PC-3 (cell line): ENCODE measurements at regions not wholly inside any gene's neighbourhood (a gene's known extent, or its start where the extent isn't known, plus 50 kb on each side); places are given as distances from the start of the nearest gene placed in this dataset.

ENCODE experiments used
- ATAC-seq: fragments of 200-7000 bp; cut with Tn5 transposase; 2 replicates; pipeline ENCODE4 v1.9.1; 2020; ENCODE audit warnings: mild to moderate bottlenecking, moderate library complexity
- BruUV-seq: library from RNA; stranded (reverse); fragments of 400-500 nt; replicated peaks from 2 replicates; lab custom pipeline; 2021; lab: Mats Ljungman, UMichigan
- CTCF ChIA-PET: fragments of 300-600 bp; sonication (Branson Sonifier 250); formaldehyde crosslinking; loops from one replicate; lab custom pipeline; 2022; ENCODE audit warnings: antibody characterized with exemption; lab: Charles Lee
- POLR2A ChIA-PET: fragments of 300-600 bp; sonication (Branson Sonifier 250); formaldehyde crosslinking; loops from one replicate; lab custom pipeline; 2022; ENCODE audit warnings: antibody characterized with exemption; ENCODE audit not compliant: unreplicated experiment; lab: Charles Lee
- DNase-seq: peaks from one replicate; pipeline ENCODE4 v3.0.0-alpha.2; 2015
- H2AFZ ChIP-seq: fragments of 300-600 bp; sonication (generic); 2 replicates; pipeline ENCODE4 v1.6.0; 2016; ENCODE audit warnings: antibody characterized with exemption, low read length
- H3F3A ChIP-seq: fragments of 300-600 bp; sonication (generic); one replicate; pipeline ENCODE4 v1.6.0; 2017; ENCODE audit warnings: antibody characterized with exemption, low read length, control low read depth, mild to moderate bottlenecking; ENCODE audit not compliant: unreplicated experiment
- H3K27ac ChIP-seq: fragments of 300-600 bp; sonication (generic); 2 replicates; pipeline ENCODE4 v1.5.1; 2016; ENCODE audit warnings: mild to moderate bottlenecking, low read length
- H3K27me3 ChIP-seq: fragments of 300-600 bp; sonication (generic); 2 replicates; pipeline ENCODE4 v1.6.1; 2016; ENCODE audit warnings: low read length, mixed read lengths
- H3K36me3 ChIP-seq: fragments of 300-600 bp; sonication (generic); 2 replicates; pipeline ENCODE4 v1.6.1; 2016; ENCODE audit warnings: low read depth, mixed run types, low read length, mixed read lengths
- H3K4me1 ChIP-seq: fragments of 300-600 bp; sonication (generic); 2 replicates; pipeline ENCODE4 v1.5.1; 2016; ENCODE audit warnings: low read length; ENCODE audit not compliant: insufficient read depth
- H3K4me2 ChIP-seq: fragments of 300-600 bp; sonication (generic); 2 replicates; pipeline ENCODE4 v1.6.0; 2016; ENCODE audit warnings: low read length
- H3K4me3 ChIP-seq: fragments of 300-600 bp; sonication (generic); 2 replicates; pipeline ENCODE4 v1.5.1; 2016; ENCODE audit warnings: mild to moderate bottlenecking, low read length, mixed read lengths
- H3K79me2 ChIP-seq: fragments of 300-600 bp; sonication (generic); 2 replicates; pipeline ENCODE4 v1.6.1; 2017; ENCODE audit warnings: low read length, mixed read lengths
- H3K9ac ChIP-seq: fragments of 300-600 bp; sonication (generic); 2 replicates; pipeline ENCODE4 v1.6.0; 2016; ENCODE audit warnings: mild to moderate bottlenecking, low read length
- H3K9me2 ChIP-seq: fragments of 300-600 bp; sonication (generic); replicated peaks from 2 replicates; pipeline ENCODE4 v1.6.1; 2016; ENCODE audit warnings: mixed run types, low read length, mixed read lengths
- H3K9me3 ChIP-seq: fragments of 300-600 bp; sonication (generic); 2 replicates; pipeline ENCODE4 v1.6.1; 2016; ENCODE audit warnings: low read length, mixed read lengths
- H4K20me1 ChIP-seq: fragments of 300-600 bp; sonication (generic); 2 replicates; pipeline ENCODE4 v1.6.1; 2016; ENCODE audit warnings: low read length, mixed read lengths
- EZH2 ChIP-seq: fragments of 300-600 bp; sonication (generic); IDR thresholded peaks from one replicate; pipeline ENCODE4 v1.6.1; 2017; ENCODE audit warnings: antibody characterized with exemption, mild to moderate bottlenecking, low read length; ENCODE audit not compliant: unreplicated experiment
- EZH2phosphoT487 ChIP-seq: fragments of 300-600 bp; sonication (generic); IDR thresholded peaks from 2 replicates; pipeline ENCODE4 v1.6.1; 2018; ENCODE audit warnings: mild to moderate bottlenecking, antibody characterized with exemption, low read length, borderline replicate concordance
- intact Hi-C: fragments of 100-400 bp; cut with micrococcal nuclease; formaldehyde crosslinking; loops from 2 replicates; pipeline ENCODE4 v1.9.0; 2023
- TF ChIP-seq, protein P1 (sequence below): fragments of 300-600 bp; sonication (generic); conservative IDR thresholded peaks from 2 replicates; pipeline ENCODE4 v1.5.1; 2017; ENCODE audit warnings: antibody characterized with exemption, low read depth, mild to moderate bottlenecking, low read length

DNA sequence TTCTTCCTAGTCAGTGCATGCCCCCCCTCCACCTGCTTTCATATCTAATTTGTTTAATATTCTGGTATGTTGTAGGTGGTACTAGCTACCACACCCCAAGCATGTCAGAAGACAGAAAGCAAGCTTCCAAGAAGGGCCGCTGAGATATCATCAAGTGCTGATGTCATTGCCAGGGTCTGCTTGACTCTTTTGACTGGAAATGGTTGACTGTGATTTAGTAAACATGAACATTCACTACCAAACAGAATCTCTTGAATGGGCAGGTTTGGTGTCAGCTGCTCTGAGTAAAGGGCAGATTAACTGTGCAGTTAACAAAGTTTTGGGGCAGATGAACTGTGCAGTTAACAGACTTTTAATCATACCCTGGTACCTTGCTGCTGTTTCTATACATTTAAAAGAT is 244.2 kb upstream of the SATB1 start:
- TF ChIP-seq EZH2phosphoT487: no peak
- TF ChIP-seq EZH2: no peak
- TF ChIP-seq, protein P1, sequence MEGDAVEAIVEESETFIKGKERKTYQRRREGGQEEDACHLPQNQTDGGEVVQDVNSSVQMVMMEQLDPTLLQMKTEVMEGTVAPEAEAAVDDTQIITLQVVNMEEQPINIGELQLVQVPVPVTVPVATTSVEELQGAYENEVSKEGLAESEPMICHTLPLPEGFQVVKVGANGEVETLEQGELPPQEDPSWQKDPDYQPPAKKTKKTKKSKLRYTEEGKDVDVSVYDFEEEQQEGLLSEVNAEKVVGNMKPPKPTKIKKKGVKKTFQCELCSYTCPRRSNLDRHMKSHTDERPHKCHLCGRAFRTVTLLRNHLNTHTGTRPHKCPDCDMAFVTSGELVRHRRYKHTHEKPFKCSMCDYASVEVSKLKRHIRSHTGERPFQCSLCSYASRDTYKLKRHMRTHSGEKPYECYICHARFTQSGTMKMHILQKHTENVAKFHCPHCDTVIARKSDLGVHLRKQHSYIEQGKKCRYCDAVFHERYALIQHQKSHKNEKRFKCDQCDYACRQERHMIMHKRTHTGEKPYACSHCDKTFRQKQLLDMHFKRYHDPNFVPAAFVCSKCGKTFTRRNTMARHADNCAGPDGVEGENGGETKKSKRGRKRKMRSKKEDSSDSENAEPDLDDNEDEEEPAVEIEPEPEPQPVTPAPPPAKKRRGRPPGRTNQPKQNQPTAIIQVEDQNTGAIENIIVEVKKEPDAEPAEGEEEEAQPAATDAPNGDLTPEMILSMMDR: no peak
- Histone ChIP-seq H3K36me3 (no peaks in the 10 kb centered on the region), H3K27ac (no peak overlapping the region), H3K4me3 (no peak overlapping the region), H2AFZ (no peak overlapping the region), H3K9ac (no peak overlapping the region), H3K79me2 (no peaks in the 10 kb centered on the region), H3F3A (no peaks in the 10 kb centered on the region), H3K27me3 (no peaks in the 10 kb centered on the region), H3K4me1 (peaks cover 12% of the 10 kb centered on the region), H4K20me1 (no peaks in the 10 kb centered on the region), H3K9me2 (no peaks in the 10 kb centered on the region), H3K9me3 (no peaks in the 10 kb centered on the region), H3K4me2 (no peak overlapping the region)
- BruUV-seq: no TSS peak
- ATAC-seq: no peak
- CTCF ChIA-PET: no interaction called here
- DNase-seq: no peak
- intact Hi-C loops: no loop called here
- POLR2A ChIA-PET: no interaction called here

- Histone ChIP-seq H3K36me3 (no peaks in the 10 kb centered on the region), H3K9me3 (no peaks in the 10 kb centered on the region), H2AFZ (no peak overlapping the region), H3K27ac (no peak overlapping the region), H4K20me1 (no peaks in the 10 kb centered on the region), H3K4me3 (no peak overlapping the region), H3K9me2 (no peaks in the 10 kb centered on the region), H3K9ac (no peak overlapping the region), H3K4me1 (peaks cover 12% of the 10 kb centered on the region), H3K27me3 (no peaks in the 10 kb centered on the region), H3F3A (no peaks in the 10 kb centered on the region), H3K79me2 (no peaks in the 10 kb centered on the region), H3K4me2 (no peak overlapping the region)
- TF ChIP-seq, protein P1: no peak
- DNase-seq (no peak), ATAC-seq (no peak; the same call in 1 of the 2 replicates)
- ChIA-PET POLR2A (no interaction called here), CTCF (no interaction called here)
- intact Hi-C loops: no loop called here
- no TSS peak for BruUV-seq
Measured at GRCh38 chr3:18667552-18667951, 242.4 kb upstream of the SATB1 start.

- H3K4me2 ChIP-seq: peak overlapping the region; percentile 17
- DNase-seq: peak; percentile 76
- H3K79me2 ChIP-seq: no peaks in the 10 kb centered on the region
- intact Hi-C loops: no loop called here
- ChIA-PET POLR2A (no interaction called here), CTCF (no interaction called here)
- peaks cover 12% of the 10 kb centered on the region for H3K4me1 ChIP-seq
- H4K20me1 ChIP-seq: no peaks in the 10 kb centered on the region
- H3F3A ChIP-seq: no peaks in the 10 kb centered on the region
- H3K36me3 ChIP-seq: no peaks in the 10 kb centered on the region
- TF ChIP-seq, protein P1: no peak
- no peak for TF ChIP-seq EZH2phosphoT487
- TF ChIP-seq EZH2: no peak
- H3K9ac ChIP-seq: no peak overlapping the region
- no peaks in the 10 kb centered on the region for H3K27me3 ChIP-seq
- peak overlapping the region; percentile 18; the same call in 1 of the 2 replicates for H2AFZ ChIP-seq
- no TSS peak for BruUV-seq
- peak overlapping the region; percentile 12; the same call in 1 of the 2 replicates for H3K27ac ChIP-seq
- ATAC-seq: peak; percentile 81
- no peaks in the 10 kb centered on the region for H3K9me3 ChIP-seq
- no peak overlapping the region for H3K4me3 ChIP-seq
- H3K9me2 ChIP-seq: no peaks in the 10 kb centered on the region
Measured at GRCh38 chr3:18666655-18667054, 241.5 kb upstream of the SATB1 start.
